K562 (cell line): ENCODE measurements at regions not wholly inside any gene's neighbourhood (a gene's known extent, or its start where the extent isn't known, plus 50 kb on each side); places are given as distances from the start of the nearest gene placed in this dataset.

Experiments
- ATAC-seq: fragments of 200-7000 bp; cut with Tn5 transposase; 3 replicates; pipeline ENCODE4 v1.9.1; 2020; ENCODE audit warnings: moderate library complexity
- BruUV-seq: library from RNA; stranded (reverse); fragments of 400-500 nt; replicated peaks from 2 replicates; lab custom pipeline; 2021; lab: Mats Ljungman, UMichigan
- CTCF ChIA-PET: fragments of 300-600 bp; formaldehyde crosslinking; extraction: SDS; loops from one replicate; lab custom pipeline; 2021; ENCODE audit warnings: low intra/inter-chr PET ratio; lab: Yijun Ruan, JAX
- POLR2A ChIA-PET: fragments of 300-600, 350-650 bp; sonication (Branson Sonifier 250); formaldehyde crosslinking; extraction: SDS; loops from one replicate; lab custom pipeline; 2021; ENCODE audit warnings: antibody characterized with exemption, inconsistent platforms; lab: Yijun Ruan, JAX
- DNase-seq, 4 experiments: peaks; one replicate each; pipeline versions ENCODE4 v3.0.0 to v3.0.0-alpha.2; 2011 to 2018; ENCODE audit warnings: low spot score in 3 of 4, mixed read lengths in 3 of 4; ENCODE audit errors: extremely low read depth in 1 of 4
- FAIRE-seq: peaks from 2 replicates; lab custom pipeline; 2011; peaks lifted over from hg19 to GRCh38; lab: Jason Lieb, UNC
- H2AFZ ChIP-seq: 2 replicates; pipeline ENCODE4 v1.6.0; 2011; ENCODE audit warnings: low read depth, low read length, control low read depth, inconsistent platforms
- H3K27ac ChIP-seq: fragments of 200-600 bp; 3 replicates; pipeline ENCODE4 v1.8.0; 2011; ENCODE audit warnings: low read depth, mild to moderate bottlenecking, control low read depth, inconsistent platforms, low read length, moderate library complexity, mixed read lengths; ENCODE audit errors: extremely low read depth
- H3K27me3 ChIP-seq, 2 experiments: fragments of 300-600 bp in 1 of 2; 2 replicates in 1 of 2; 3 replicates in 1 of 2; pipeline versions ENCODE4 v1.6.0 to v1.8.0; 2011; ENCODE audit warnings: inconsistent platforms in 2 of 2, low read length in 2 of 2, mild to moderate bottlenecking in 1 of 2, mixed read lengths in 1 of 2, moderate library complexity in 1 of 2; ENCODE audit not compliant: control insufficient read depth in 2 of 2, insufficient read depth in 2 of 2
- H3K36me3 ChIP-seq: fragments of 300-600 bp; 3 replicates; pipeline ENCODE4 v1.8.0; 2011; ENCODE audit warnings: mild to moderate bottlenecking, low read length, inconsistent platforms; ENCODE audit not compliant: control insufficient read depth, insufficient read depth
- H3K4me1 ChIP-seq, 2 experiments: fragments of 200-600 bp in 1 of 2; replicated peaks in 1 of 2; 2 replicates in 1 of 2; 3 replicates in 1 of 2; pipeline versions ENCODE4 v1.5.1 to v1.8.0; 2011; ENCODE audit warnings: inconsistent platforms in 2 of 2, low read length in 2 of 2, mild to moderate bottlenecking in 1 of 2, mixed read lengths in 1 of 2, moderate library complexity in 1 of 2; ENCODE audit not compliant: control insufficient read depth in 2 of 2, insufficient read depth in 2 of 2
- H3K4me2 ChIP-seq: 2 replicates; pipeline ENCODE4 v1.6.1; 2011; ENCODE audit warnings: low read length, control low read depth, inconsistent platforms, mixed read lengths; ENCODE audit not compliant: insufficient read depth
- H3K4me3 ChIP-seq: fragments of 200-600 bp; sonication (generic), shearing (Covaris generic); 2 replicates; pipeline ENCODE4 v1.5.1; 2016; ENCODE audit warnings: control low read depth, inconsistent platforms
- H3K79me2 ChIP-seq: fragments of 200-600 bp; 3 replicates; pipeline ENCODE4 v1.8.0; 2011; ENCODE audit warnings: low read length, inconsistent platforms; ENCODE audit not compliant: control insufficient read depth, insufficient read depth
- H3K9ac ChIP-seq, 2 experiments: 2 replicates each; pipeline versions ENCODE4 v1.6.0 to v1.6.1; 2011; ENCODE audit warnings: low read depth in 2 of 2, low read length in 2 of 2, control low read depth in 1 of 2, inconsistent platforms in 1 of 2, mild to moderate bottlenecking in 1 of 2, mixed read lengths in 1 of 2; ENCODE audit not compliant: insufficient read depth in 1 of 2
- H3K9me1 ChIP-seq: one replicate; pipeline ENCODE4 v1.6.0; 2011; ENCODE audit warnings: inconsistent platforms, mild to moderate bottlenecking, low read length, moderate library complexity; ENCODE audit not compliant: control insufficient read depth, insufficient read depth
- H3K9me3 ChIP-seq: replicated peaks from 2 replicates; pipeline ENCODE4 v1.5.1; 2011; ENCODE audit warnings: low read depth, low read length, inconsistent platforms; ENCODE audit not compliant: control insufficient read depth, insufficient read depth
- H4K20me1 ChIP-seq: replicated peaks from 2 replicates; pipeline ENCODE4 v1.6.1; 2011; ENCODE audit warnings: low read length, inconsistent platforms, mixed read lengths; ENCODE audit not compliant: control insufficient read depth, insufficient read depth
- NBN ChIP-seq: fragments of 450-650 bp; IDR thresholded peaks from 2 replicates; pipeline ENCODE4 v1.6.1; 2016; ENCODE audit warnings: low read depth, mild to moderate bottlenecking
- NCOA2 ChIP-seq, 2 experiments: fragments of 450-650 bp; IDR thresholded peaks; 2 replicates each; pipeline ENCODE4 v1.6.1; 2018; ENCODE audit warnings: mild to moderate bottlenecking in 2 of 2, moderate library complexity in 1 of 2; ENCODE audit not compliant: partially characterized antibody in 2 of 2
- RFX7 ChIP-seq: fragments of 250-450 bp; sonication (Bioruptor Pico); IDR thresholded peaks from 2 replicates; pipeline ENCODE4 v1.5.1; 2021; ENCODE audit warnings: mild to moderate bottlenecking
- ZNF121 ChIP-seq: sonication (generic); formaldehyde crosslinking; conservative IDR thresholded peaks from 2 replicates; pipeline ENCODE4 v1.8.0; 2022; ENCODE audit warnings: missing genetic modification reagents
- WGBS: fragments of 100-300 bp; shearing (Covaris generic); methylation state at CpG from one replicate; pipeline ENCODE4 v1.1.6; 2016; ENCODE audit warnings: low coverage, mixed read lengths; ENCODE audit not compliant: insufficient coverage; ENCODE audit errors: missing lambda C conversion rate; 5-methylcytosine and 5-hydroxymethylcytosine counted together
- in situ Hi-C: fragments of 300-500 bp; cut with MboI; formaldehyde crosslinking; loops from 4 replicates; pipeline ENCODE4 v1.15.0; 2018; ENCODE audit warnings: inconsistent platforms, mixed read lengths
- intact Hi-C: fragments of 100-400 bp; cut with micrococcal nuclease; formaldehyde crosslinking; loops from 2 replicates; pipeline ENCODE4 v1.14.2; 2022
- TF ChIP-seq, protein P1 (sequence below): IDR thresholded peaks from 2 replicates; pipeline ENCODE4 v1.6.1; 2011; ENCODE audit not compliant: insufficient read length; ENCODE audit errors: extremely low read depth

DNA sequence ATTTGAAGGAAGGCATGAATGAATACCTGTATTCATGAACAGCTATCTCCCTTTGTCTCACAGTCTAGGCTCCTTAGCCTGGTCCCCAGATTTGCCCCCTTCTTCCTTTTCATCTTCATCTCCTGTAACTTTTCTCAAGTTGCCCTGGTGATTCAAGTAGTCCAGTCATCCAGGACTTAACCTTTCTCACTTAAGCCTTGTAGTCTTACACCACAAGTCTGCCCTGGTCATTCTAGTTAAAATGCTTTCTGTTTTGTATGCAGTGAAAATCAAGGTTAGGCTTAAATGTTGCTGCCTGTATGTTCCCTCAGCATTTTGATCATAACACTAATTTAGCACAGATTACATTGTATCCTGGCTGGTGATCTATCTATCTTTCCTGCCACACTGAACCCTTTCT, 58.5 kb upstream of the SLC7A11 start:
- intact Hi-C loops = no loop called here
- no peak overlapping the region for H3K4me3 ChIP-seq
- in situ Hi-C loops = no loop called here
- no peak overlapping the region for H3K4me2 ChIP-seq
- no peak overlapping the region for H2AFZ ChIP-seq
- no peaks in the 10 kb centered on the region for H3K4me1 ChIP-seq
- H3K27ac ChIP-seq = no peak overlapping the region
- CTCF ChIA-PET = no interaction called here
- ATAC-seq (no peak), FAIRE-seq (no peak), DNase-seq (no peak)
- no TSS peak for BruUV-seq
- H3K27me3 ChIP-seq = no peaks in the 10 kb centered on the region
- no peaks in the 10 kb centered on the region for H3K79me2 ChIP-seq
- H3K9ac ChIP-seq = no peak overlapping the region
- no peak for TF ChIP-seq NCOA2 (IDR thresholded peaks at IDR 0.05; ENCODE audit: partially characterized antibody in 2 of 2)
- no peak for TF ChIP-seq ZNF121
- H3K9me3 ChIP-seq = no peaks in the 10 kb centered on the region
- no peaks in the 10 kb centered on the region for H3K36me3 ChIP-seq
- no peaks in the 10 kb centered on the region for H3K9me1 ChIP-seq
- no peaks in the 10 kb centered on the region for H4K20me1 ChIP-seq
- POLR2A ChIA-PET = no interaction called here

DNA sequence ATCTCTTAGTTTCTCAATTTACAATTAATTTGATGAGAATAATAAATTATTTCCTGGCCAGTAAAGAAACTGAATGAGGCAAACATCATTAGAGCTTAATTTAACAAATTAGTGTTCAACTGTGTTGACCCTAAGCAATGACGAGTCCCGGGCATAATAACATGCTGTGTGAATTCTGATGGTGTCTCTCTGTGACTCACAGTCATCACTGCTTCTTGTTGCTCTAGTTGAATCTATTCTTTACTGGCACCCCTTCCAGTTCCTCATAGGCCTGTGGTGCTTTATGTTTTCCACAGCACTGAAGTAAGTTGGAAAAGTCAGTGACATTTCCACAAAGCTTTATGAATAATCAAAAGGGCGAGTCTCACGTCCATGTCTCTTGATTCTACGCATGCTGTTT, 57.7 kb upstream of the SLC7A11 start:
- no peak for FAIRE-seq
- Histone ChIP-seq H3K4me1 (no peaks in the 10 kb centered on the region), H3K36me3 (no peaks in the 10 kb centered on the region), H3K4me3 (no peak overlapping the region), H3K27ac (no peak overlapping the region), H3K9me3 (no peaks in the 10 kb centered on the region), H3K79me2 (no peaks in the 10 kb centered on the region), H2AFZ (peak overlapping the region; percentile 33; the same call in 1 of the 2 replicates), H3K27me3 (no peaks in the 10 kb centered on the region), H3K4me2 (no peak overlapping the region), H3K9ac (no peak overlapping the region), H4K20me1 (no peaks in the 10 kb centered on the region), H3K9me1 (no peaks in the 10 kb centered on the region)
- no peak for TF ChIP-seq RFX7 (CRISPR knock-in tag)
- TF ChIP-seq, protein P1, sequence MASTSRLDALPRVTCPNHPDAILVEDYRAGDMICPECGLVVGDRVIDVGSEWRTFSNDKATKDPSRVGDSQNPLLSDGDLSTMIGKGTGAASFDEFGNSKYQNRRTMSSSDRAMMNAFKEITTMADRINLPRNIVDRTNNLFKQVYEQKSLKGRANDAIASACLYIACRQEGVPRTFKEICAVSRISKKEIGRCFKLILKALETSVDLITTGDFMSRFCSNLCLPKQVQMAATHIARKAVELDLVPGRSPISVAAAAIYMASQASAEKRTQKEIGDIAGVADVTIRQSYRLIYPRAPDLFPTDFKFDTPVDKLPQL = no peak
- no peak for TF ChIP-seq NBN
- no peak for ATAC-seq
- BruUV-seq = no TSS peak
- ChIA-PET POLR2A (no interaction called here), CTCF (no interaction called here)
- WGBS = 25% methylated on average over 5 of the region's 5 CpGs
- no peak for DNase-seq
- intact Hi-C loops (no loop called here), in situ Hi-C loops (no loop called here)
